ENCODE measurements at regions not wholly inside any gene's neighbourhood (a gene's known extent, or its start where the extent isn't known, plus 50 kb on each side); places are given as distances from the start of the nearest gene placed in this dataset.

GRCh38 chr4:184270808-184271413 is 53.2 kb upstream of the ENPP6 start:
- TF ChIP-seq EZH2phosphoT487 (IDR thresholded peaks at IDR 0.05; ENCODE audit: borderline replicate concordance, low read length) (no peak), CTCF (IDR thresholded peaks at IDR 0.05; ENCODE audit: low read depth, low read length, poor library complexity, severe bottlenecking) (no peak)
- H3K79me2 ChIP-seq (ENCODE audit: control insufficient read depth, low read length) = no peaks in the 10 kb centered on the region
- no peaks in the 10 kb centered on the region for H3K36me3 ChIP-seq (ENCODE audit: control insufficient read depth, low read length)
- peaks cover 10% of the 10 kb centered on the region; the same call in 1 of the 2 replicates for H3F3A ChIP-seq (ENCODE audit: control insufficient read depth, insufficient read depth)
- no peaks in the 10 kb centered on the region for H3K9me2 ChIP-seq (replicated peaks; ENCODE audit: control insufficient read depth, low read length)
- H3K27ac ChIP-seq (ENCODE audit: low read depth, low read length) = no peak overlapping the region
- no peaks in the 10 kb centered on the region for H3K27me3 ChIP-seq (ENCODE audit: control insufficient read depth, low read length)
- H3K4me3 ChIP-seq (ENCODE audit: low read length) = no peak overlapping the region
- no peaks in the 10 kb centered on the region for H4K20me1 ChIP-seq (ENCODE audit: control insufficient read depth, insufficient read depth, low read depth, low read length)
- no peaks in the 10 kb centered on the region for H3K9me3 ChIP-seq (ENCODE audit: control insufficient read depth, insufficient read depth, low read length)
- peaks cover 37% of the 10 kb centered on the region for H3K4me1 ChIP-seq (ENCODE audit: control insufficient read depth, low read length)
- H3K4me2 ChIP-seq (ENCODE audit: low read length) = no peak overlapping the region

GRCh38 chr4:184269879-184270430 is 52.3 kb upstream of the ENPP6 start:
- H3K36me3 ChIP-seq (ENCODE audit: control insufficient read depth, low read length) = no peaks in the 10 kb centered on the region
- H3K4me1 ChIP-seq (ENCODE audit: control insufficient read depth, low read length) = peaks cover 46% of the 10 kb centered on the region
- no peak overlapping the region for H3K27ac ChIP-seq (ENCODE audit: low read depth, low read length)
- no peak overlapping the region for H3K4me2 ChIP-seq (ENCODE audit: low read length)
- H3K27me3 ChIP-seq (ENCODE audit: control insufficient read depth, low read length) = no peaks in the 10 kb centered on the region
- no peaks in the 10 kb centered on the region for H4K20me1 ChIP-seq (ENCODE audit: control insufficient read depth, insufficient read depth, low read depth, low read length)
- no peak overlapping the region for H3K4me3 ChIP-seq (ENCODE audit: low read length)
- no peak for TF ChIP-seq EZH2phosphoT487 (IDR thresholded peaks at IDR 0.05; ENCODE audit: borderline replicate concordance, low read length)
- H3K9me2 ChIP-seq (replicated peaks; ENCODE audit: control insufficient read depth, low read length) = no peaks in the 10 kb centered on the region
- no peaks in the 10 kb centered on the region for H3K9me3 ChIP-seq (ENCODE audit: control insufficient read depth, insufficient read depth, low read length)
- H3K79me2 ChIP-seq (ENCODE audit: control insufficient read depth, low read length) = no peaks in the 10 kb centered on the region
- peaks cover 13% of the 10 kb centered on the region; the same call in 1 of the 2 replicates for H3F3A ChIP-seq (ENCODE audit: control insufficient read depth, insufficient read depth)

GRCh38 chr4:184268584-184269160 is 51.0 kb upstream of the ENPP6 start:
- Histone ChIP-seq H3K27ac (ENCODE audit: low read depth, low read length) (no peak overlapping the region), H3K9me3 (ENCODE audit: control insufficient read depth, insufficient read depth, low read length) (no peaks in the 10 kb centered on the region), H3F3A (ENCODE audit: control insufficient read depth, insufficient read depth) (peaks cover 14% of the 10 kb centered on the region; the same call in 1 of the 2 replicates), H3K36me3 (ENCODE audit: control insufficient read depth, low read length) (no peaks in the 10 kb centered on the region), H3K4me3 (ENCODE audit: low read length) (peak overlapping the region; percentile 67), H3K79me2 (ENCODE audit: control insufficient read depth, low read length) (no peaks in the 10 kb centered on the region), H4K20me1 (ENCODE audit: control insufficient read depth, insufficient read depth, low read depth, low read length) (no peaks in the 10 kb centered on the region), H3K9me2 (replicated peaks; ENCODE audit: control insufficient read depth, low read length) (no peaks in the 10 kb centered on the region), H3K27me3 (ENCODE audit: control insufficient read depth, low read length) (0 out of 2 replicates have a peak, but pooled peaks cover under 1% of the 10 kb centered on the region), H3K4me1 (ENCODE audit: control insufficient read depth, low read length) (peaks cover 55% of the 10 kb centered on the region), H3K4me2 (ENCODE audit: low read length) (peak overlapping the region; percentile 63)
- TF ChIP-seq EZH2phosphoT487 (IDR thresholded peaks at IDR 0.05; ENCODE audit: borderline replicate concordance, low read length) = no peak
- peak; percentile 20 for TF ChIP-seq CTCF (IDR thresholded peaks at IDR 0.05; ENCODE audit: low read depth, low read length, poor library complexity, severe bottlenecking)
